Fibroblast of lung (primary cell): ENCODE measurements at regions not wholly inside any gene's neighbourhood (a gene's known extent, or its start where the extent isn't known, plus 50 kb on each side); places are given as distances from the start of the nearest gene placed in this dataset.

ENCODE experiments used
- DNase-seq, 2 donors: peaks; one replicate each; pipeline versions ENCODE4 v3.0.0 to v3.0.0-alpha.2; 2010; ENCODE audit warnings: low read depth in 2 of 2
- H2AFZ ChIP-seq: 2 replicates; pipeline ENCODE4 v1.5.1; 2012; ENCODE audit warnings: low read length, control low read depth, inconsistent platforms
- H3K27ac ChIP-seq: 2 replicates; pipeline ENCODE4 v1.5.1; 2011; ENCODE audit warnings: low read length, control low read depth; ENCODE audit not compliant: insufficient read depth
- H3K27me3 ChIP-seq: 2 replicates; pipeline ENCODE4 v1.5.1; 2011; ENCODE audit warnings: mild to moderate bottlenecking, low read length; ENCODE audit not compliant: control insufficient read depth, insufficient read depth
- H3K36me3 ChIP-seq: 2 replicates; pipeline ENCODE4 v1.5.1; 2011; ENCODE audit warnings: low read length; ENCODE audit not compliant: control insufficient read depth, insufficient read depth
- H3K4me1 ChIP-seq: 2 replicates; pipeline ENCODE4 v1.5.1; 2011; ENCODE audit warnings: low read length; ENCODE audit not compliant: control insufficient read depth, insufficient read depth; ENCODE audit errors: extremely low read depth
- H3K4me2 ChIP-seq: 2 replicates; pipeline ENCODE4 v1.5.1; 2011; ENCODE audit warnings: low read length, control low read depth; ENCODE audit not compliant: insufficient read depth; ENCODE audit errors: extremely low read depth
- H3K4me3 ChIP-seq, 4 experiments: fragments of 200-600 bp in 1 of 4; sonication (generic) in 1 of 4; replicated peaks in 1 of 4; 2 replicates each; pipeline ENCODE4 v1.5.1; 2011 to 2016; ENCODE audit warnings: low read length in 4 of 4, low read depth in 3 of 4, mild to moderate bottlenecking in 3 of 4, control low read depth in 2 of 4, inconsistent platforms in 1 of 4, mixed read lengths in 1 of 4; ENCODE audit not compliant: insufficient read depth in 1 of 4; ENCODE audit errors: control extremely low read depth in 1 of 4
- H3K79me2 ChIP-seq: 2 replicates; pipeline ENCODE4 v1.5.1; 2012; ENCODE audit warnings: mild to moderate bottlenecking, low read length, inconsistent platforms; ENCODE audit not compliant: control insufficient read depth, insufficient read depth
- H3K9ac ChIP-seq: 2 replicates; pipeline ENCODE4 v1.5.1; 2011; ENCODE audit warnings: mild to moderate bottlenecking, low read length, control low read depth; ENCODE audit not compliant: insufficient read depth
- H3K9me3 ChIP-seq: 2 replicates; pipeline ENCODE4 v1.5.1; 2012; ENCODE audit warnings: low read depth, low read length; ENCODE audit not compliant: control insufficient read depth, insufficient read depth
- H4K20me1 ChIP-seq: 2 replicates; pipeline ENCODE4 v1.5.1; 2011; ENCODE audit warnings: low read length; ENCODE audit not compliant: control insufficient read depth, insufficient read depth; ENCODE audit errors: extremely low read depth
- EZH2 ChIP-seq: IDR thresholded peaks from 2 replicates; pipeline ENCODE4 v1.5.1; 2012; ENCODE audit warnings: low read length, control low read depth, mild to moderate bottlenecking; ENCODE audit errors: missing control alignments
- TF ChIP-seq, protein P1 (sequence below), 2 donors: IDR thresholded peaks in 1 of 2; conservative IDR thresholded peaks in 1 of 2; 1 replicate in 1 of 2; 2 replicates in 1 of 2; pipeline ENCODE4 v1.5.1; 2011 to 2012; ENCODE audit warnings: low read length in 2 of 2, control low read depth in 1 of 2, inconsistent platforms in 1 of 2, low read depth in 1 of 2, mild to moderate bottlenecking in 1 of 2

DNA sequence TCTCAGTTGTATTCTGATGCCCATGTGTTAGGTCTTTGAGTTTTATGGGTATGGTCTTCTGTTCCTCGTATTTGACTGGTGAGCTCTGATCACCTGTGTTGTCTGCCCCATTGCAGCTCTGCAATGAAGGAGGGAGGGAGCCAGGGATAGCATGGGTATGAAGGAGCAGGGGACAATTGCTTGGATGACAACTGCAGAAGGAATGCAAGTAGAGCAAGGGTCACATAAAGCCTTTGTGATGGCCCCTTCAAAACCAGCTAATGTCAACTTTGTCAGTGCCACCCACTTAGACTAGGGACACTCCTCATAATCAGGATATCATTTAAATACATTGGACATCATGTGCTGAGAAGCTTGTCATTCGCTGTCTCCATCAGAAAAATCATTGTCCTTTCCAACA, 152.7 kb upstream of the MAF start:
- no peaks in the 10 kb centered on the region for H3K27me3 ChIP-seq
- no peak overlapping the region for H3K4me2 ChIP-seq

DNA sequence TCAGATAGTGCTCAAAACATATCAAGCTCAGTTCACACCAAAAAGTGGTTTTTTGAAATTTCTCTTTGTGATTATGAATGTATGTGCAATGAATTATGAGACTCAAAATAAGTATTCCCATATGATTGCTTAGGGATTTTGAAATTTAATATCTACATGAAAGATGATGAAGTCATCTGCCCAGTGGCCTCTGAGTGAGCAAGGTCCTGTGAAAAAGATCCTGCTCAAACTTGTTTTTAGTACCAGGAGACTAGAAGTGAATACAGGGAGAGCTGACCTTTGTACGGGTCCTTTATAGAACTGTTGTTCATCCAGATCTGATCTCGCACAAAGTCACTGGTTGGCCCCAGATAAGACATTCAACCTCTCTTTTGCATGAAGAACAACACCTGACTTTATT, 151.9 kb upstream of the MAF start:
- Histone ChIP-seq H4K20me1 (no peaks in the 10 kb centered on the region), H3K4me3 (no peak overlapping the region)

More for the DNA sequence above, 152.7 kb upstream of the MAF start:
- Histone ChIP-seq H2AFZ (no peak overlapping the region), H4K20me1 (no peaks in the 10 kb centered on the region), H3K79me2 (no peaks in the 10 kb centered on the region), H3K9ac (no peak overlapping the region), H3K9me3 (no peaks in the 10 kb centered on the region), H3K27ac (no peak overlapping the region), H3K4me1 (no peaks in the 10 kb centered on the region), H3K36me3 (no peaks in the 10 kb centered on the region), H3K4me3 (no peak overlapping the region)
- TF ChIP-seq, protein P1, sequence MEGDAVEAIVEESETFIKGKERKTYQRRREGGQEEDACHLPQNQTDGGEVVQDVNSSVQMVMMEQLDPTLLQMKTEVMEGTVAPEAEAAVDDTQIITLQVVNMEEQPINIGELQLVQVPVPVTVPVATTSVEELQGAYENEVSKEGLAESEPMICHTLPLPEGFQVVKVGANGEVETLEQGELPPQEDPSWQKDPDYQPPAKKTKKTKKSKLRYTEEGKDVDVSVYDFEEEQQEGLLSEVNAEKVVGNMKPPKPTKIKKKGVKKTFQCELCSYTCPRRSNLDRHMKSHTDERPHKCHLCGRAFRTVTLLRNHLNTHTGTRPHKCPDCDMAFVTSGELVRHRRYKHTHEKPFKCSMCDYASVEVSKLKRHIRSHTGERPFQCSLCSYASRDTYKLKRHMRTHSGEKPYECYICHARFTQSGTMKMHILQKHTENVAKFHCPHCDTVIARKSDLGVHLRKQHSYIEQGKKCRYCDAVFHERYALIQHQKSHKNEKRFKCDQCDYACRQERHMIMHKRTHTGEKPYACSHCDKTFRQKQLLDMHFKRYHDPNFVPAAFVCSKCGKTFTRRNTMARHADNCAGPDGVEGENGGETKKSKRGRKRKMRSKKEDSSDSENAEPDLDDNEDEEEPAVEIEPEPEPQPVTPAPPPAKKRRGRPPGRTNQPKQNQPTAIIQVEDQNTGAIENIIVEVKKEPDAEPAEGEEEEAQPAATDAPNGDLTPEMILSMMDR (conservative IDR thresholded peaks at IDR 0.05 in 1 of 2, IDR thresholded peaks at IDR 0.05 in 1 of 2; ENCODE audit: low read depth in 1 of 2, low read length in 2 of 2) = no peak
- no peak for TF ChIP-seq EZH2
- DNase-seq = no peak

DNA sequence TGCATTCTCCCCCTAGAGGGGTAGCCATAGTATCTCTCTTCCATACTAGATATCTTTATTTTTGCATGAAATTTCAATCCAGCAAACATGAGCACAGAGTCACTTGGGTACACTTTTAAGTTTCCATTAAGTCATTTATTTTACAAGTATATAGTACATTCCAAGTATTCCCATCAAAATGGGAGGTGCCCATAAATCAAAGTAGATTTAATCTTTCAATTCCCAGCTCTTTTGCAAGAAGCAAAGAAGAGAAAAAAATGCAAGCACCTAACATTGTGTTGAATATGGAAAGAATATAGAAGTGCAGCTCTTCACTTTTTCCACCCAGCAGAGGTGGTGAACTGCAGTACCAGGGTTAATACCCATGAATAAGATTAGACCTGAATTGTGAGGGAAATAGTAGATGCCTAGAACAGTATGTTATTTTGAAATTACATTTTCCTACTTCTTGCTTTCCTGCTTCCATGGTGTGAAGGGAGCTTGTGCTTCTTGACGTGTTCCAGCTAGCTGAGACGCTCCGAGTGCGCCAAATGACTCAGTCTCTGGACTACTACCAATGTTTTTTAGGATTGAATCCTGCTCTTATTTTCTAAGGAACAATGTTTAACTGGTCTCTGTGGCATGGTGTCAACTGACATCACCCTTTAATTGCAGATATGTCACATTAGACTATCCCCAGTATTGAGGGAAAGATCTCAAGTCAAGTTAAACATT, 151.1 kb upstream of the MAF start:
- Histone ChIP-seq H3K9ac (no peak overlapping the region), H2AFZ (no peak overlapping the region), H3K9me3 (no peaks in the 10 kb centered on the region), H3K4me3 (no peak overlapping the region), H3K27me3 (no peaks in the 10 kb centered on the region), H4K20me1 (no peaks in the 10 kb centered on the region), H3K79me2 (no peaks in the 10 kb centered on the region), H3K4me2 (no peak overlapping the region), H3K4me1 (no peaks in the 10 kb centered on the region), H3K27ac (no peak overlapping the region), H3K36me3 (no peaks in the 10 kb centered on the region)
- TF ChIP-seq, protein P1 (conservative IDR thresholded peaks at IDR 0.05 in 1 of 2, IDR thresholded peaks at IDR 0.05 in 1 of 2; ENCODE audit: low read depth in 1 of 2, low read length in 2 of 2) = no peak
- no peak for TF ChIP-seq EZH2
- DNase-seq = peak; percentile 40 to 94

More for the DNA sequence above, 151.9 kb upstream of the MAF start:
- TF ChIP-seq EZH2 = no peak
- Histone ChIP-seq H3K36me3 (no peaks in the 10 kb centered on the region), H3K27ac (no peak overlapping the region), H3K9me3 (no peaks in the 10 kb centered on the region), H3K27me3 (no peaks in the 10 kb centered on the region), H3K9ac (no peak overlapping the region), H3K4me2 (no peak overlapping the region), H2AFZ (no peak overlapping the region), H3K4me1 (no peaks in the 10 kb centered on the region), H3K79me2 (no peaks in the 10 kb centered on the region)
- DNase-seq = peak in 1 of 2 donors; percentile 68
